Smooth muscle cell (in vitro differentiated cells): ENCODE measurements at regions not wholly inside any gene's neighbourhood (a gene's known extent, or its start where the extent isn't known, plus 50 kb on each side); places are given as distances from the start of the nearest gene placed in this dataset.

ENCODE experiments used
- DNase-seq: peaks from one replicate; lab custom pipeline; 2025; ENCODE audit not compliant: unreplicated experiment; lab: John Stamatoyannopoulos, UW
- H2AFZ ChIP-seq: fragments of 200-600 bp; sonication (generic); 2 replicates; pipeline ENCODE4 v1.6.0; 2016; ENCODE audit warnings: antibody characterized with exemption, low read depth, mild to moderate bottlenecking
- H3F3A ChIP-seq: fragments of 200-600 bp; sonication (generic); 2 replicates; pipeline ENCODE4 v1.6.0; 2017; ENCODE audit warnings: antibody characterized with exemption, low read depth
- H3K27ac ChIP-seq: fragments of 200-600 bp; sonication (generic); 2 replicates; pipeline ENCODE4 v1.5.1; 2016; ENCODE audit warnings: low read depth, mild to moderate bottlenecking
- H3K27me3 ChIP-seq: fragments of 200-600 bp; sonication (generic); 2 replicates; pipeline ENCODE4 v1.6.1; 2016; ENCODE audit warnings: low read depth, mild to moderate bottlenecking
- H3K36me3 ChIP-seq: fragments of 200-600 bp; sonication (generic); 2 replicates; pipeline ENCODE4 v1.5.1; 2016; ENCODE audit warnings: low read depth
- H3K4me1 ChIP-seq: fragments of 200-600 bp; sonication (generic); 2 replicates; pipeline ENCODE4 v1.5.1; 2016; ENCODE audit warnings: low read depth
- H3K4me2 ChIP-seq: fragments of 200-600 bp; sonication (generic); 2 replicates; pipeline ENCODE4 v1.6.0; 2016; ENCODE audit warnings: mild to moderate bottlenecking
- H3K4me3 ChIP-seq: fragments of 200-600 bp; sonication (generic); 2 replicates; pipeline ENCODE4 v1.5.1; 2016; ENCODE audit warnings: mild to moderate bottlenecking
- H3K79me2 ChIP-seq: fragments of 200-600 bp; sonication (generic); 2 replicates; pipeline ENCODE4 v1.6.0; 2016; ENCODE audit warnings: low read depth, mild to moderate bottlenecking
- H3K9ac ChIP-seq: fragments of 200-600 bp; sonication (generic); 2 replicates; pipeline ENCODE4 v1.6.0; 2016; ENCODE audit warnings: low read depth
- H3K9me3 ChIP-seq: fragments of 200-600 bp; sonication (generic); replicated peaks from 2 replicates; pipeline ENCODE4 v1.5.1; 2016; ENCODE audit warnings: low read depth
- H4K20me1 ChIP-seq: fragments of 200-600 bp; sonication (generic); 2 replicates; pipeline ENCODE4 v1.6.0; 2016; ENCODE audit warnings: low read depth
- CTCF ChIP-seq: fragments of 200-600 bp; sonication (generic); IDR thresholded peaks from 2 replicates; pipeline ENCODE4 v1.5.1; 2017; ENCODE audit warnings: borderline replicate concordance, mild to moderate bottlenecking, antibody characterized with exemption; ENCODE audit not compliant: insufficient read depth, poor library complexity, severe bottlenecking
- WGBS: methylation state at CpG from one replicate; pipeline ENCODE4 v1.1.7; 2016; ENCODE audit warnings: low lambda C conversion rate; 5-methylcytosine and 5-hydroxymethylcytosine counted together

GRCh38 chr2:192327576-192327975 is 132.8 kb upstream of the TMEFF2 start:
- no peaks in the 10 kb centered on the region for H3K36me3 ChIP-seq
- no peak overlapping the region for H2AFZ ChIP-seq
- no peak for TF ChIP-seq CTCF
- H3K4me3 ChIP-seq = no peak overlapping the region
- H3K9me3 ChIP-seq = no peaks in the 10 kb centered on the region
- H3K79me2 ChIP-seq = no peaks in the 10 kb centered on the region
- H3K4me2 ChIP-seq = no peak overlapping the region
- no peak overlapping the region for H3K27ac ChIP-seq
- no peaks in the 10 kb centered on the region for H3K27me3 ChIP-seq
- no peak for DNase-seq
- 77% methylated on average over 1 of the region's 1 CpG for WGBS
- no peaks in the 10 kb centered on the region for H3K4me1 ChIP-seq
- no peaks in the 10 kb centered on the region for H4K20me1 ChIP-seq
- no peaks in the 10 kb centered on the region for H3F3A ChIP-seq
- no peak overlapping the region for H3K9ac ChIP-seq

- Histone ChIP-seq H3K27me3 (no peaks in the 10 kb centered on the region), H2AFZ (no peak overlapping the region), H3K4me1 (no peaks in the 10 kb centered on the region), H3F3A (no peaks in the 10 kb centered on the region), H3K4me3 (no peak overlapping the region), H3K9me3 (no peaks in the 10 kb centered on the region), H3K27ac (no peak overlapping the region), H3K9ac (no peak overlapping the region), H3K36me3 (no peaks in the 10 kb centered on the region), H4K20me1 (no peaks in the 10 kb centered on the region), H3K79me2 (no peaks in the 10 kb centered on the region), H3K4me2 (no peak overlapping the region)
- 96% methylated on average over 3 of the region's 3 CpGs for WGBS
- DNase-seq = no peak
- no peak for TF ChIP-seq CTCF
These were observed 120.8 kb upstream of the TMEFF2 start for GRCh38 chr2:192315543-192315942.

- H3K79me2 ChIP-seq = no peaks in the 10 kb centered on the region
- no peaks in the 10 kb centered on the region for H3K9me3 ChIP-seq
- H3K27ac ChIP-seq = no peak overlapping the region
- no peaks in the 10 kb centered on the region for H4K20me1 ChIP-seq
- H3F3A ChIP-seq = no peaks in the 10 kb centered on the region
- TF ChIP-seq CTCF = no peak
- H3K27me3 ChIP-seq = no peaks in the 10 kb centered on the region
- H3K4me1 ChIP-seq = no peaks in the 10 kb centered on the region
- H3K9ac ChIP-seq = no peak overlapping the region
- no peaks in the 10 kb centered on the region for H3K36me3 ChIP-seq
- 91% methylated on average over 24 of the region's 26 CpGs for WGBS
- no peak for DNase-seq
- no peak overlapping the region for H3K4me2 ChIP-seq
- no peak overlapping the region for H2AFZ ChIP-seq
- H3K4me3 ChIP-seq = no peak overlapping the region
These were observed 120.2 kb upstream of the TMEFF2 start for GRCh38 chr2:192314800-192315481.

GRCh38 chr2:192313773-192314172 is 119.0 kb upstream of the TMEFF2 start:
- no peak for DNase-seq
- no peaks in the 10 kb centered on the region for H3K9me3 ChIP-seq
- no peaks in the 10 kb centered on the region for H4K20me1 ChIP-seq
- no peak for TF ChIP-seq CTCF
- no peak overlapping the region for H3K4me3 ChIP-seq
- no peak overlapping the region for H3K4me2 ChIP-seq
- H3K36me3 ChIP-seq = no peaks in the 10 kb centered on the region
- no peaks in the 10 kb centered on the region for H3K79me2 ChIP-seq
- no peaks in the 10 kb centered on the region for H3K4me1 ChIP-seq
- H3K9ac ChIP-seq = no peak overlapping the region
- 89% methylated on average over 8 of the region's 8 CpGs for WGBS
- H3K27me3 ChIP-seq = no peaks in the 10 kb centered on the region
- H3K27ac ChIP-seq = no peak overlapping the region
- no peak overlapping the region for H2AFZ ChIP-seq
- H3F3A ChIP-seq = no peaks in the 10 kb centered on the region
